LNCAP (cell line): ENCODE measurements at regions not wholly inside any gene's neighbourhood (a gene's known extent, or its start where the extent isn't known, plus 50 kb on each side); places are given as distances from the start of the nearest gene placed in this dataset.

Source experiments
- CTCF ChIP-seq: fragments of 450-650 bp; IDR thresholded peaks from 2 replicates; pipeline ENCODE4 v1.5.1; 2017; ENCODE audit warnings: mild to moderate bottlenecking

- TF ChIP-seq CTCF, result no peak
These were observed 97.6 kb downstream of the TEX51 start for GRCh38 chr2:126996378-126996699.
